ENCODE measurements at regions not wholly inside any gene's neighbourhood (a gene's known extent, or its start where the extent isn't known, plus 50 kb on each side); places are given as distances from the start of the nearest gene placed in this dataset.

- in situ Hi-C loops (cut with HindIII; ENCODE audit: low pct_unique_long_range_greater_than_20kb, low sequenced_read_pairs) (no loop called here), intact Hi-C loops (cut with micrococcal nuclease; ENCODE audit: unreplicated experiment) (no loop called here)
- no peak for TF ChIP-seq POLR2AphosphoS5 (IDR thresholded peaks at IDR 0.05; ENCODE audit: low read depth, low read length)
- TF ChIP-seq SIN3A (IDR thresholded peaks at IDR 0.05; ENCODE audit: borderline replicate concordance, insufficient read depth, low read depth, low read length), result no peak
- TF ChIP-seq TCF7L2 (IDR thresholded peaks at IDR 0.05; ENCODE audit: low read depth, low read length), result no peak
- TF ChIP-seq CTCF (IDR thresholded peaks at IDR 0.05), result no peak
- no peak for TF ChIP-seq REST (IDR thresholded peaks at IDR 0.05; ENCODE audit: insufficient read depth in 1 of 2, low read depth in 2 of 2, low read length in 1 of 2)
- no peak overlapping the region for H3K4me3 ChIP-seq (ENCODE audit: low read depth in 2 of 2, low read length in 2 of 2)
- H3K36me3 ChIP-seq (ENCODE audit: control insufficient read depth, insufficient read depth, low read length), result no peaks in the 10 kb centered on the region
- H3K27me3 ChIP-seq (ENCODE audit: control insufficient read depth, insufficient read depth, low read length), result no peaks in the 10 kb centered on the region
- no peak overlapping the region for H3K27ac ChIP-seq (ENCODE audit: low read length)
- no peak for ATAC-seq
- H3K4me1 ChIP-seq (ENCODE audit: control insufficient read depth, insufficient read depth, low read length), result no peaks in the 10 kb centered on the region
- no peak for DNase-seq (ENCODE audit: low read depth, low spot score)
- no TSS peak for BruUV-seq (replicated peaks)
- no peaks in the 10 kb centered on the region for H3K9me3 ChIP-seq (ENCODE audit: control insufficient read depth, insufficient read depth, low read depth, low read length)
- POLR2A ChIA-PET, result no interaction called here
- CTCF ChIA-PET, result no interaction called here
These were observed 227.4 kb downstream of the MAN2A1 start for GRCh38 chr5:109917154-109917546.

GRCh38 chr5:109917966-109918365, 228.2 kb downstream of the MAN2A1 start:
- intact Hi-C loops (cut with micrococcal nuclease; ENCODE audit: unreplicated experiment), result no loop called here
- ChIA-PET CTCF (no interaction called here), POLR2A (no interaction called here)
- H3K4me3 ChIP-seq (ENCODE audit: low read depth in 2 of 2, low read length in 2 of 2), result no peak overlapping the region
- DNase-seq (ENCODE audit: low read depth, low spot score) (no peak), ATAC-seq (no peak)
- no TSS peak for BruUV-seq (replicated peaks)
- H3K27me3 ChIP-seq (ENCODE audit: control insufficient read depth, insufficient read depth, low read length), result no peaks in the 10 kb centered on the region
- TF ChIP-seq POLR2AphosphoS5 (IDR thresholded peaks at IDR 0.05; ENCODE audit: low read depth, low read length), result no peak
- no peak for TF ChIP-seq SIN3A (IDR thresholded peaks at IDR 0.05; ENCODE audit: borderline replicate concordance, insufficient read depth, low read depth, low read length)
- no peak for TF ChIP-seq TCF7L2 (IDR thresholded peaks at IDR 0.05; ENCODE audit: low read depth, low read length)
- no peak for TF ChIP-seq CTCF (IDR thresholded peaks at IDR 0.05)
- no peak for TF ChIP-seq REST (IDR thresholded peaks at IDR 0.05; ENCODE audit: insufficient read depth in 1 of 2, low read depth in 2 of 2, low read length in 1 of 2)
- no peak overlapping the region for H3K27ac ChIP-seq (ENCODE audit: low read length)
- H3K9me3 ChIP-seq (ENCODE audit: control insufficient read depth, insufficient read depth, low read depth, low read length), result no peaks in the 10 kb centered on the region
- H3K4me1 ChIP-seq (ENCODE audit: control insufficient read depth, insufficient read depth, low read length), result no peaks in the 10 kb centered on the region
- in situ Hi-C loops (cut with HindIII; ENCODE audit: low pct_unique_long_range_greater_than_20kb, low sequenced_read_pairs), result no loop called here
- no peaks in the 10 kb centered on the region for H3K36me3 ChIP-seq (ENCODE audit: control insufficient read depth, insufficient read depth, low read length)

Data from Panc1 (cell line).